GM21526 (cell line): ENCODE measurements at regions not wholly inside any gene's neighbourhood (a gene's known extent, or its start where the extent isn't known, plus 50 kb on each side); places are given as distances from the start of the nearest gene placed in this dataset.
"Not testable (repeated sequence)": the region's sequence is repeated elsewhere in the genome, so short reads cannot be mapped to it uniquely, and the experiment has no call there.

Experiments used
- ATAC-seq: cut with Tn5 transposase; IDR thresholded peaks from one replicate; pipeline ENCODE4 v1.9.1; 2021; ENCODE audit warnings: moderate library complexity; ENCODE audit not compliant: unreplicated experiment, low FRiP score

DNA sequence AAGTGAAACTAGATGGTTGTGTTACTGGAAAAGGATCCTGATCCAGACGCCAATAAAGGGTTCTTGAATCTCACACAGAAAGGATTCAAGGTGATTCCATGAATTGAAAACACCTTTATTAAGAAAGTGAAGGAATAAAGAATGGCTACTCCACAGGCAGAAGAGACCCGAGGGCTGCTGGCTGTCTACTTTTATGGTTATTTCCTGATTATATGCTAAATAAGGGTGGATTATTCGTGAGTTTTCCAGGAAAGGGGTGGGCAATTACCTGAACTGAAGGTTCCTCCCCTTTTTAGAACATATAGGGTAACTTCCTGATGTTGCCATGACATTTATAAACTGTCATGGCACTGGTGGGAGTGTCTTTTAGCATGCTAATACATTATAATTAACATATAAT is 50.9 kb upstream of the WARS2 start:
- ATAC-seq: no peak

DNA sequence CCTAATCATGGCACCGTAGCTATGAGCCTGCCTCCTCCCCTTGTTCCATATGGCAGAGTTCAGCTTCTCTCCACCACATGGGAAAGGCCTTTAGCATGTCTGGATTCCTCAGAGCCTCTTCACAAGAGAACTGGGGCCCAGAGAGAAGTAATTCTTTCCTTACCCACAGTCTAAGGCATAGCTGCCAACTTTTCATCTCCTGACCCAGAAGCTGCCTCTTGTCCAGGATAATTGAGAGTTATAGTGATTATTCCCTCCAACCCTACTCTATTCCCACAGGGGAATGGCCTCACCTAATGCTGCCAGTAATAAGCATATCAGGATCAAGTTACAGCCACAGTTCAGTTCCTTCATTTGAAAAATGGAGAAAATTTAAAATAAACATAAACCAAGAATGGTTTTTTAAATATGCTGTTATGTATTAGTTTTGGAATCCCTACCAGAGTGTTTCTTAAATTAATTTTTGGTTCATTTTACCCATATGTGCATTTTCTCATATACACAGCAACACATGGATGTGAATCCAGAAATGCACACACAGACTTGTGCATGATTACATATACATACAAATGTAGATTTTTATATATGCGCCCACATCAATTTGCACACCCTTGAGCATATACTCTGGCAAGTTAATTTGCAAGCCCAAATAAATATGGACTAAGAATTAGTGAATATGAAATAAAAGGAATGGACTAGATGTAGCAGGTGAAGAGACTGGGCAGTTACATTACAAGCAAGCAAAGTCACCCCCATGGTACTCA is 63.9 kb upstream of the WARS2 start:
- no peak for ATAC-seq

GRCh38 chr1:119204961-119205357 is 64.5 kb upstream of the WARS2 start:
- no peak for ATAC-seq

DNA sequence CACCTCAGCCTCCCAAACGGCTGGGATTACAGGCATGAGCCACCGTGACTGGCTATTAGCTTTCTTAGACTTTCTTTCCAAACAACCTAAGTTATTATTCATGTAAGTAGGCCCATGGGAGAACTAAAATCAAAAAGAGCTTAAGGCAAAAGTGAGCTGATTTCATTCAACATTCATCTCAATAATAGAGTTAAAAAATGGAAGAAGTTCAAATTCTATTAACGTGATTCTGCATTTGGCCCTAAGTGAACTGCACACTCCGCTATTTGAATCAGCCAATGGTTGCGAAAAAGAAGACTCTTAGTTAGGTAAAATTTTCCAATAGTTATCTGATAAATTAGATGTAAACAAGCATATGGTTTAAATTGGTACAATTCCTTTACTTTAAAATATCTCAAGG is 68.6 kb upstream of the WARS2 start:
- ATAC-seq: no peak

GRCh38 chr1:119209596-119210295 is 69.3 kb upstream of the WARS2 start:
- no peak for ATAC-seq

DNA sequence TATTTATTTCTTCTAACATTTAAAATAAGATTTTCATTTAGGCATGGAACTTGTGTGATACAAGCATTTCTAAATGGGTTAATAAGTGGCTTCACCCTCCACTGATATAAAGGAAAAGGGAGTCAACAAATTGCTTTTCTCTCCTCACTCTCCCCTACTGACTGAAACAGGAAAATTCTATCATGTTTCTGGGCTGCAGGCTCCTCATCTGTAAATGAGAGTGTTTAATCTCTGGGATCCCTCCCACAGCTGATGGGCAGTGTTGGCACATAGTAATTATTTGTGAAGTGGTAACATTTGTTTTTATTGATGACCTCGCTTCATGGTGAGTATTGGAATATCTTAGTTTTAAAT is 69.8 kb upstream of the WARS2 start:
- ATAC-seq: no peak

GRCh38 chr1:119213213-119213612 is 72.8 kb upstream of the WARS2 start:
- ATAC-seq: not testable (repeated sequence)

- not testable (repeated sequence) for ATAC-seq
Measured at GRCh38 chr1:119214961-119215360, 74.5 kb upstream of the WARS2 start.

- no peak for ATAC-seq
Measured at GRCh38 chr1:119217309-119217828, 76.9 kb upstream of the WARS2 start.

DNA sequence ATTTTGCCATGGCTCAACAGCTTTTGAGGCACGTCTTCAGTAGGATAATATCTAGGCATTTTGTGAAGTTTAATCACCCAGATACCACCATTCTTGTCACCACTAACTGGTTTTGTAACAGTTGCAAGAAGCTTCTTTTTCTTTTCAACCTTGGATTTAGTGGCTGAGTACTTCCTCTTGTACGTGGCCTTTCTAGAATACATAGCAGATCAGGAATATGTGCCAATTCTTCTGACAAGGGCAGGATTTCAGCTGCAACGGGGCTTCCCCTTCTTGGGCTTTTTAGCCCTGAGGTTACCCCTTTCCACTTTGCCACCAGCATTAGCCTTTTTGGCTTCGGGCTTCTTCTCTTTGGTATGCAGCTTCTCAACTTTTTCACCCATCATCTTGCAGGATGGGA is 79.3 kb upstream of the WARS2 start:
- no peak for ATAC-seq

GRCh38 chr1:119220991-119221390 is 80.5 kb upstream of the WARS2 start:
- ATAC-seq: no peak

DNA sequence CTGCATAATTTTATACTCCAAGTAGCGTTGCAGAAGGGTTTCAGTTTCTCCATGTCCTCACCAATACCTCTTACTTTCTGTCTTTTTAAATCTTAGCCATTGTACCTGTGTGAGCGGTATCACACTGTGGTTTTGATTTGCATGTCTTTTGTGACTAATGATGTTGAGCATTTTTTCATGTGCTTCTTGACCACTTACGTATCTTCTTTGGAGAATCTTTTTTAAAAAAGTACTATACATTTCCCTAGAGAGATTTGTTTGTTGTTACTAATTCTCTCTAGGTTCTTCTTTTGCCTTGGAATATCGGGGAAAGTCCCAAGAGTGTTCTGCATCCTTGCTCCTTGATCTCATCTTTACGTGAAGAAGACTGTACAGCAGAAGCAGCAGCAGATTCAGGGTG is 81.8 kb upstream of the WARS2 start:
- ATAC-seq: no peak

GRCh38 chr1:119225265-119225664 is 84.8 kb upstream of the WARS2 start:
- no peak for ATAC-seq

GRCh38 chr1:119225831-119226230 is 85.4 kb upstream of the WARS2 start:
- ATAC-seq: no peak

GRCh38 chr1:119226321-119226720 is 85.9 kb upstream of the WARS2 start:
- ATAC-seq: no peak

DNA sequence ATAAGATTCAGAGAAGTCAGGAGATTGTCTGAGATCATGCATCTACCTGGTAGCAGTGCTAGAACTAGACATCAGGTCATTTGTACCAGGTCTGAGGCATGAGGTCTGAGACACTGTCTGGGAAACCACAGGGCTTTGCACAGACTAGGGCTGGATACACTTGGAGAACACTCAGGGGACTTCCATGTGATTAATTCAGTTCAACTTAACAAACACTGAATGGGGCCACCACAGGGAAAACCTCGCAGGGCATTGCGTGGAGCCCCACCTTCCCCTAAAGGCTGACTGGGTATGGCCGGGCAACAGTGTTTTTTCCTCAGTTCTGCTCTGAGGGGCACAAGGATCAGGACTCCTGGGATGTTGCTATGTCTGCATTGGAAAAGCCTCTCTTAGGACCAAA is 86.5 kb upstream of the WARS2 start:
- ATAC-seq: no peak

DNA sequence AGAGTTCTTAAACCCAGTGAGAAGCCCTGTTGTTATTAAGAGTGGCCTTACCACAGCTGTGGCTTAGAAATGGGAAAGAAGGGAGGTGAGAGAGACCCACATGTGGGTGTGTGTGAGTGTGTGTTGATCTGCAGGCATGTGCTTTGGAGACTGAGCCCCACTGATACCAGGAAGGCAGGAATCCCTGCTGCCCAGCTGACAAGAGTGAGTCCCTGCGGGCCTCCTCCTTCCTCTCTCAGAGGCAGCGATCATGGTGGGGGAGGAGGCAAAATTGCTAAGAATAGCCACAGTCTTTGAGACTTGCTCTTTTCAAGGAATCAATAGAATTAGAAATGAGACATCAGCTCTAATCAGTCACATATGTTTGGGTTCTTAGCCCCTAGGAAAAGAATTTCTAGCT is 87.0 kb upstream of the WARS2 start:
- no peak for ATAC-seq

- ATAC-seq: no peak
Measured at GRCh38 chr1:119228335-119229080, 88.1 kb upstream of the WARS2 start.

- ATAC-seq: no peak
Measured at GRCh38 chr1:119235120-119235519, 94.7 kb upstream of the WARS2 start.

DNA sequence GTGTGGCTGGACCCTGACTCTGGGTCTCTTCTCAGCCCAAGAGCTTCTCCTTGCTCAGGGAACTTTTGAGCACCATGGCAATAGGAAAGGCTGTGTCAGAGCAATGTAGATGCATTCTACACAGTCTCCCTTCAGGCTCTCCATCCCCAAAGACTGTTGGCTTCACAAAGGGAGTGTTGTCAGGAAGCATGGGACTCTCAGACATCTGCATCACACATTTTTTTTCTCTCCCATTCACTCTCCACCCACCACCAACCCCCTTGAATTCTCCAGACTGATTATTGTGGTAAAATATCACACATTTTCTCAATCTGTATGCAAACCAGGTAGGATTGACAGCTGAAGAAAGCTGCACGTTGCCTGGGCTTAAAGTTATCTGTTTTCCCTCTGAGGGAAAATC is 105.4 kb upstream of the WARS2 start:
- no peak for ATAC-seq

DNA sequence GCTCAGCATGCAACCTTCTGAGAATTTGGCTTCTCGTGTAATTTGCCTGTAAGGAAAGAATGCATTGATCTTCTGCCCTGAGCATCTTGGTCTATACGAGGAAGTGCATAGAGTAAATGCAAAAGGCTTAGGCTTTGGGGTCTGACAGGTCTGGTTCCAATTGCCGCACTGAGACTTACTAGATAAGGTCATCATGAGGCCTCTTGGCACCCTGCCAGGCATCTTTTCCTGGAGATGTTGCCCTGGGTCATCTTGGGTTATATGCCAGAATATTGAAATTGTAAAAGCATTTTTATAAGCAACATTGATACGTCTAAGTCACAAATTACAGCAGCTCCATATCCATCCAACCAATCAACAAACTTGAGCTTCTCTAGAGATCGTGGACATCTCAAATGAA is 108.8 kb upstream of the WARS2 start:
- no peak for ATAC-seq
